Fibroblast of skin of right biceps (primary cell): ENCODE measurements at regions not wholly inside any gene's neighbourhood (a gene's known extent, or its start where the extent isn't known, plus 50 kb on each side); places are given as distances from the start of the nearest gene placed in this dataset.
"Not testable (repeated sequence)": the region's sequence is repeated elsewhere in the genome, so short reads cannot be mapped to it uniquely, and the experiment has no call there.

Experiments used
- DNase-seq: peaks from one replicate; pipeline ENCODE4 v3.0.0-alpha.2; 2013

- DNase-seq, result no peak
These were observed 592.2 kb downstream of the SMARCA1 start for GRCh38 chrX:128931071-128931470.

- DNase-seq, result no peak
These were observed 593.8 kb downstream of the SMARCA1 start for GRCh38 chrX:128929271-128930057.

- peak; percentile 0 for DNase-seq
These were observed 594.7 kb downstream of the SMARCA1 start for GRCh38 chrX:128928636-128929035.

GRCh38 chrX:128927363-128927762 lies 595.9 kb downstream of the SMARCA1 start:
- DNase-seq, result no peak

- no peak for DNase-seq
These were observed 616.5 kb downstream of the SMARCA1 start for GRCh38 chrX:128906753-128907152.

GRCh38 chrX:128901018-128901417 lies 622.3 kb downstream of the SMARCA1 start:
- no peak for DNase-seq

GRCh38 chrX:128897621-128898020 lies 625.7 kb downstream of the SMARCA1 start:
- DNase-seq, result peak; percentile 77

- no peak for DNase-seq
These were observed 631.7 kb downstream of the SMARCA1 start for GRCh38 chrX:128891554-128891953.

- DNase-seq, result no peak
These were observed 638.9 kb downstream of the SMARCA1 start for GRCh38 chrX:128884430-128884829.

GRCh38 chrX:128883650-128884049 lies 639.6 kb downstream of the SMARCA1 start:
- DNase-seq, result no peak

GRCh38 chrX:128870361-128870760 lies 652.9 kb downstream of the SMARCA1 start:
- DNase-seq, result no peak

- no peak for DNase-seq
These were observed 660.7 kb downstream of the SMARCA1 start for GRCh38 chrX:128862557-128862956.

GRCh38 chrX:128848374-128848773 lies 674.9 kb downstream of the SMARCA1 start:
- DNase-seq, result no peak

- no peak for DNase-seq
These were observed 676.9 kb downstream of the SMARCA1 start for GRCh38 chrX:128846385-128846784.

GRCh38 chrX:128818690-128819089 lies 704.6 kb downstream of the SMARCA1 start:
- DNase-seq, result no peak

GRCh38 chrX:128816919-128817318 lies 706.4 kb downstream of the SMARCA1 start:
- peak; percentile 0 for DNase-seq

GRCh38 chrX:128807367-128807766 lies 715.9 kb downstream of the SMARCA1 start:
- DNase-seq, result no peak

- no peak for DNase-seq
These were observed 718.1 kb downstream of the SMARCA1 start for GRCh38 chrX:128805236-128805635.

GRCh38 chrX:128804828-128805227 lies 718.5 kb downstream of the SMARCA1 start:
- no peak for DNase-seq

- peak; percentile 2 for DNase-seq
These were observed 723.2 kb downstream of the SMARCA1 start for GRCh38 chrX:128800138-128800537.

- DNase-seq, result not testable (repeated sequence)
These were observed 730.9 kb upstream of the ACTRT1 start for GRCh38 chrX:128783139-128783538.

- peak; percentile 22 for DNase-seq
These were observed 729.3 kb upstream of the ACTRT1 start for GRCh38 chrX:128781506-128781905.

GRCh38 chrX:128780934-128781333 lies 728.7 kb upstream of the ACTRT1 start:
- DNase-seq, result no peak

- DNase-seq, result peak; percentile 23
These were observed 717.3 kb upstream of the ACTRT1 start for GRCh38 chrX:128769495-128769894.

GRCh38 chrX:128759745-128760144 lies 707.5 kb upstream of the ACTRT1 start:
- no peak for DNase-seq
